ENCODE measurements at regions not wholly inside any gene's neighbourhood (a gene's known extent, or its start where the extent isn't known, plus 50 kb on each side); places are given as distances from the start of the nearest gene placed in this dataset.
"Not testable (repeated sequence)": the region's sequence is repeated elsewhere in the genome, so short reads cannot be mapped to it uniquely, and the experiment has no call there.

DNA sequence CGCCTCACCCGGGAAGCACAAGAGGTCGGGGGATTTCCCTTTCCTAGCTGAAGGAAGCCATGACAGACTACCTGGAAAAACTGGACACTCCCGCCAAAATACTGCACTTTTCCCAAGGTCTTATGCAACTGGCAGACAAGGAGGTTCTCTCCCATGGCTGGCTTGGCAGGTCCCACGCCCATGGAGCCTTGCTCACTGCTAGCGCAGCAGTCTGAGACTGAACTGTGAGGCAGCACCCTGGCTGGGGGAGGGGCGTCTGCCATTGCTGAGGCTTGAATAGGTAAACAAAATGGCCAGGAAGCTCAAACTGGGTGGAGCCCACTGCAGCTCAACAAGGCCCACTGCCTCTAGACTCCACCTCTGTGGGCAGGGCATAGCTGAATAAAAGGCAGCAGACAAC is 92.1 kb downstream of the C4BPA start:
- not testable (repeated sequence) for DNase-seq (ENCODE audit: low spot score)

DNA sequence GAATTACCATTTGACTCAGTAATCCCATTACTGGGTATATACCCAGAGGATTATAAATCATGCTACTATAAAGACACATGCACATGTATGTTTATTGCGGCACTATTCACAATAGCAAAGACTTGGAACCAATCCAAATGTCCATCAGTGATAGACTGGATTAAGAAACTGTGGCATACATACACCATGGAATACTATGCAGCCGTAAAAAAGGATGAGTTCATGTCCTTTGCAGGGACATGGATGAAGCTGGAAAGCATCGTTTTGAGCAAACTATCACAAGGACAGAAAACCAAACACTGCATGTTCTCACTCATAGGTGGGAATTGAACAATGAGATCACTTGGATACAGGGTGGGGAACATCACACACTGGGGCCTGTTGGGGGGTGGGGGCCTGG is 97.5 kb downstream of the C4BPA start:
- not testable (repeated sequence) for DNase-seq (ENCODE audit: low spot score)

DNA sequence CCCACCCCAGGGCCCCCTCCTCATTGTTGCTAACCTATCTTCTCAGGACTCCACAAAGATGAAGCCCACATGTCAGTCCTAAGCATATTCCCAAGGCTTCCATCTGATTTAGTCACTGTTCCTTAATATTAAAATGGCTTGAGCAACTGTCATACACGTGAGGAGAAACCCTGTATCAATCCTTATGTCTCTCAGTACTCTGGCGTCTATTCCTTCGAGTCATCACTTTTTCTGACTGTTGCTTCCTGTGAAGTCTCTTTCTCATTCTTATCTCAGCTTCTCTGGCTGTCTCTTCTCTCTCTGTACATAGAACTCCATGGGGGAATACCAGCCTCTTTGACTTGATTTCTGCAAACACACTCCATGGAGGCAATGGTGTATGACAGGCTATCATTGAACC is 98.4 kb downstream of the C4BPA start:
- no peak for DNase-seq (ENCODE audit: low spot score)

DNA sequence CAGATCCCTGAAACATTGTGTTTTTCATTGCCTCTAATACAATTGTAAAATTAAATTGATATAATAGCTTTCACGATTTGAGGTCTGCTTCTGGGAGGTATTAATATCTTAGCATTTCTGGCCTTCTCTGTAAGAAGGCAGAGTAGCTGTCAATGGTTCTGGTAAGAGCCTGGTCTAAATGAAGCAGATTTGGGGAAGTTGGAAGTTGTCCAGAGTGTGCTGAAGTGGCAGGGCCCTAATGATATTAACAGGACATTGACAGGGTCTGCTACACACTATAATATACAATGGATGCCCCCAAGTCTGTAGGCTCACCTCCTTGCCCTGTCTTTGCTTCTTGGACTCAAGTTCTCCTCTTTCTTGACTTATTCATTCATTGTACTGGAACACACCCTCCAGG is 99.5 kb downstream of the C4BPA start:
- DNase-seq (ENCODE audit: low spot score), result no peak

DNA sequence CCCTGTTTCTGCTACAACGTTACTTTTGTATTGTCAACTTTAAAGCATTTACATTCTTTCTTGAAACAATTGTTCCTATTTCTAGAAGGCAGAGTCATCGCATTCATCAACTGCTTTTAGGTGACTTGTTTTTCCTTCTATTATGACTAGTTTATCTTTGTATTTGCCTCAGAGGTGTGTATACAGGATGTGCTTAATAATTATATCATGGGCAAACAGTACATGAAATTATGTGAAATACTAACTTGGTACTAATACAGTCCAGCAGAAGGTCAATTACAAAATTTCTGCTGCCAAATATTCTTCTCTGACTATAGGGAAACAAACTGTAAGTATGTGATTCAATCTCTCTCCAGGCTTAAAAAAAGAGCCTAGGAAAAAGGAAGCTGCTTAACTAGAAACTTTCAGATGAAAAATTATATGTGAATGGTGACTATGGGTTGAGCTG is 101.6 kb downstream of the C4BPA start:
- DNase-seq (ENCODE audit: low spot score), result no peak

DNA sequence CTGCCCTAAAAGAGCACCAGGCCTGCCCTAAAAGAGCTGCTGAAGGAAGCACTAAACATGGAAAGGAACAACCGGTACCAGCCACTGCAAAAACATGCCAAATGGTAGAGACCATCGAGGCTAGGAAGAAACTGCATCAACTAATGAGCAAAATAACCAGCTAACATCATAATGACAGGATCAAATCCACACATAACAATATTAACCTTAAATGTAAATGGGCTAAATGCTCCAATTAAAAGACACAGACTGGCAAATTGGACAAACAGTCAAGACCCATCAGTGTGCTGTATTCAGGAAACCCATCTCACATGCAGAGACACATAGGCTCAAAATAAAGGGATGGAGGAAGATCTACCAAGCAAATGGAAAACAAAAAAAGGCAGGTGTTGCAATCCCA is 104.7 kb downstream of the C4BPA start:
- not testable (repeated sequence) for DNase-seq (ENCODE audit: low spot score)

DNA sequence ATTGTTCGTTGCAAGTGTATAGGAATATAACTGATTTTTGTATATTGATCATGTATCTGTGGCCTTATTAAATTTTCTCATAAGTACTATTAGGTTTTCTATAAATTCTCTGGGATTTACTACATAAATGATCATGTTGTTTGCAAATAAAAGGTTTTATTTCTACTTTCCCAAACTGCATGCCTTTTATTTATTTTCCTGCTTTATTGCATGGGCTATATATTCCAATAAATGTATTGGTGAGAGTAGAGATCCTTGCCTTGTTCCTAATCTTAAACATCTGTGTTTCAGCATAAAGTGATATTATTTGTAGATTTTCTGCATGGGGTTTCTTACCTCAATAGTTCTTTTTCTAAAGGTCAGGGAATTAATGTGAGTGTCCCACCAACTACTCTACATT is 107.0 kb upstream of the CD55 start:
- DNase-seq (ENCODE audit: low spot score), result no peak

DNA sequence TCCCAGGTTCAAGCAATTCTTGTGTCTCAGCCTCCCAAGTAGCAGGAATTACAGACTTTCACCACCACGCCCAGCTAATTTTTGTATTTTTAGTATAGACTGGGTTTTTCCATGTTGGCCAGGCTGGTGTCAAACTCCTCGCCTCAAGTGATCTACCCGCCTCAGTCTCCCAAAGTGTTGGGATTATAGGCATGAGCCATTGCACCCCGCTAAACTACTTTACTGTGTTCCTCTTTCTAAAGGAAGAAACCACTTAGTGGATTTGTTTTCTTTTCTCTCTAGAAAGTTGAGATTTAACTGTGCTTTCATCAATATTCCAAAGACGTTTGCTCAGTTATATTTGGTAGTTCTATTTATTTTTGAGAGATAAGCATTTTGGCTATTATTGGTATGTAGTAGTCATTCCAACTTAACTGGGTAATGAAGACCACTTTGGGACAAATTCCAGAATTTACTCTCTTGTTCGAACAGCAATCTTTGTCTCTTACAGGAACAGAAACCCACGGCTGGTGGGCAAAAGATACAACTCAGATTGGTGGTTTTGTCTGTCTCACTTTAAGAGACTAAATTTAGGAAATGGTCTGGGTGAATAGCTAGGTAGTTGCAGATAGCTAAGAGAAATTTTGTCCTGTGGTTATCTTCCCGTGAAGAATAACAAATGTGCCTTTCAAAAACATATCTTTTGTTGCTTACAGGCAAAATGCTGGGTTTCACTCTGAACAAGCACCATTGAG is 103.5 kb upstream of the CD55 start:
- DNase-seq (ENCODE audit: low spot score), result no peak

DNA sequence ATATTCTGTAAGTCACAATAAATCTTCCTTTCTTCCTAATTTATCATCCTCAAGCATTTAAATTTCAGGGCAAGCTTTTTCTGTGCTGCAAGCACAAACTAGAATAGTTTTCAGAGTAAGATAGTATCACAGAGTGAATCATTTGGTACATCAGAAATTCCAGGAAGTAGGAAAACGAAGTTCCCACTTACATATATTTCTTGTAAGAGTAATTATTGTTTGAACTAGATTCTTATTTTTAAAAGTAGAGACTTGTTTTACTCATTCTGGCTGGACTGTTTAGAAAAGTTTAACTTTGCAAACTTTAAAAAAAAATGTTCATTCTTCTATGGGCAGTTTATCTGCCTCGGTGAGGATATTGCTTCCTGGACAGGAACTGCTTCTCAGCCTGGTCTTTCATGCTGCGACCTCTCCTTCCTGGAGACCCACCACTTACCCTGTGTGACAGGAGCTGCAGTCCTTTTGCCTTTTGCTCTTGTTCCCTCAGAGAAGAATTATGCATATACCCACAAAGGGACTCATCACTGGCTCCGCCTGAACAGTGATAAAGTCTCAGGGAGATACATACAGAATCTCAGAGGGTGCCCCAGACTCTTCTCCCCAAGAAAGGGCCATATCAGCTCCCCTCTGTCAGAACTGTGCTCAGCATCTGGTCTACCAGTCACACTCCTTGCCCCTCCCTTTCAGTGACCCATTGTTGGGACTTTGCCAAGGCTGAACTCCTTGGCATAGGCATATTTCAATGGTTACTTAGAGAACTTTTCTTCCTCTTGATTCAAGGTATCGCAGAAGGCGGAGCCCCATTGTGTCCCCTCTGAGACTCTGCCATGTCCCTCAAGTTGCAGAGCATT is 102.7 kb upstream of the CD55 start:
- no peak for DNase-seq (ENCODE audit: low spot score)

DNA sequence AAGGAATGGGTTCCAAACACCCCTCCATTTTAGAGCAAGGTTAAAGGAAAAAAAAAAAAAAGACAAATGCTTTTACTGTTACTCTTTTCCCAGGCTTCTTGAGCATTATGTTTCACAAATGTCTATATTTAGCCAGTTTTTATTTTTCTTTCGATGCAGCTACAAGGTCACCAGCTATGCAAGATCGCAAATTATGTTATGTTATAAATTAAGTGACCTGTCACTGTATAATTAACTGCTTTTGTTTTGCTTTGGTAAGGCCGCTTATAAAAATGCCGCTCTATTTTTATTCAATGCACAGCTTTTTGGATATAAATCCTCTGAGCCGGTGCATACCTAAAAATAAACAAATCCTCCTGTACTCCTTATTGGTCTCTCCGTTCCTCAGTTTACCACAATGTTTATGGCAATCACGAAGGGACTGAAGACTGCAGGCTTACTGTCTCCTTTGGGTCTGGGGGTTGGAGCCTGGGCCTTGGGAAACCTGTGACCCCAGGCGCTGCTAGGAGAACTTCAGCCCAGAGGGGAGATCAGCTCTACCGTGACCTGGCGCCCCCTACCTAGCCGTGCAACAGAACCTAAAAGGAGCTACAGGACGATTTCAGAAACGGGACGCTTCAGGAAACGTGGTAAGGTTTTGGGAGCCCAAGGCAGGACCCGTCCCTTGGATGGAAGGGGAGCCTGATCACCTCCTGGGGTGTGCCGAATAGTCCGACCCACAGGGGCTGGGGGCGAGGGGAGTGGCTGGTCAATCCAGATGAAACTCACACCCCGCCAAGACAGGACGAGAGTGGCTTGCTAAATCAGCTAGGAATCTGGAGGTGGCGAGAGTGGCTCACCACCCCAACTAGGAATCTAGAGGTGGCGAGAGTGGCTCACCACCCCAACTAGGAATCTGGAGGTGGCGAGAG is 101.2 kb upstream of the CD55 start:
- DNase-seq (ENCODE audit: low spot score), result no peak

DNA sequence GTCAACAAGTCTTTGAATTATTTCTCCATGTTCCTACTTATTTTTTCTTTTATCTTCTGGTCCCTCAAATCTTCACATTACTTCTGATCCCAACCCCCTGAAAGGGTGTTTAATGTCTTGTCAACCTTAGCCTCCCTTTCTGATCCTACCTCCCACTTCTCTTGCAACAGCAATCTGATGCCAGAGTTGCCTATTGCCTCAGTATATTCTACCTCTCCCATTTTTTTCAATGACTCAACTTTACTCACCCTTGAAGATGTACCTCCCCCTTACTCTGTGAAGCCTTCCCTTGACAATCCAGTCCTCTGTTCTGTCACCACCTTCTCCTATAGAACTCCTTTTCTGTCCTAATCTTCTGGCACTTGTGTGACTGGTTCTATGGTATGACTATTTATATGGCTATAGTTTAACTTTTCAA is 99.5 kb upstream of the CD55 start:
- DNase-seq (ENCODE audit: low spot score), result no peak

DNA sequence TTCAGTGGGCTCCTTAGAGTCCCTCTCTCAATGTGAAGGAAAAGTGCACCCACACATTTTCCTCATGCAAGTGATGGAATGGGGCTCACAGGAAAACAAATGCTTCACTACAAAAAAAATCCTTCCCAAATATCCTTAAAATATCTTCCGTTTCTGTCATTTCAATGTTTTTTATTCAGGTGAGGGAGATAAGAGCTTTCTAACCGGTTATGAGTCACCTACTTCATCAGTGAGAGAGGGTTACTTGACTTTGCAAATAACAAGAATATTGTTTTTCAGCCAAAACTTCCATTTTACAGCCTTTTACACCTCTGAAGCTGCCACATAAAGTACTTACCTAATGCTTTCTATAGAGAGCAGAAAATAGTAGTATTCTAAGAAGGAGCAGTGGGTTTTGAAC is 98.3 kb upstream of the CD55 start:
- no peak for DNase-seq (ENCODE audit: low spot score)

DNA sequence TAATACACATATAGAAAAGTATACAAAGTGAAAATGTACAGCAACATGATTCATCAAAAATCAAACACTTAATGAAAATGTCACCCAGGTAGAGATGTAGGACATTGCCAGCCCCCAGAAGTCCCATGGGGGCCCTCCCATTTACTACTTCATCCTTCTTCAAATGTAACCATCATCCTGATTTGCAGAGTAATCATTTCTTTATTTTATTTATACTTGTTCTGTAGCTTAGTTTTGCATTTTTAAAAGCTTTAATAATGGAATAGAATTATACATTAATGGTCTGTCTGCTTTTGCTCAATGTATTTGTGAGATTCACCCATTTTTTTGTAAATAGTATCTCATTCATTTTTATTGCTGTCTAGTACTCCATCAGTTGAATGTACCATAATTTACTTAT is 96.8 kb upstream of the CD55 start:
- DNase-seq (ENCODE audit: low spot score), result no peak

DNA sequence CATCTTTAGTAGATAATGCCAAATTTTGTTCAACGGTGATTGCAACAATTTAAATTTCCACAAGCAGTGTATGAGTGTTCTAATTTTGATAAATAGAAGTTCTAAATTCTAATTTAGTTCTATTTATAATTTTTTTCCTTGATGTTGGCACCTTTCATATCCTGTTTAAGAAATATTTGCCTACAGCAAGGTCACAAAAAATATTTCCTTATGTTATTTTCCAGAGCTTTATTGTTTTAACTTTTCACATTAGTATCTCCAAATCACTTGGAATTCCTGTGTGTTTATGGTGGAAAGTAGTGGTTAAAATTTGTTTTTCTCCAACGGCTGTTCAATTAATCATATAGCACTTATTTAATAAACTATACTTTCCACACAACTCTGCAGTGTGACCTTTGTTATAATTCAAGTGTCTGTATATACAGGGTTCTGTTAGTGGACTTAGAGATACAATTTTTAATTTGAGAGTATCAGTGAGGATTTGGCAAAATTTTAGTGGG is 94.3 kb upstream of the CD55 start:
- DNase-seq (ENCODE audit: low spot score), result no peak

DNA sequence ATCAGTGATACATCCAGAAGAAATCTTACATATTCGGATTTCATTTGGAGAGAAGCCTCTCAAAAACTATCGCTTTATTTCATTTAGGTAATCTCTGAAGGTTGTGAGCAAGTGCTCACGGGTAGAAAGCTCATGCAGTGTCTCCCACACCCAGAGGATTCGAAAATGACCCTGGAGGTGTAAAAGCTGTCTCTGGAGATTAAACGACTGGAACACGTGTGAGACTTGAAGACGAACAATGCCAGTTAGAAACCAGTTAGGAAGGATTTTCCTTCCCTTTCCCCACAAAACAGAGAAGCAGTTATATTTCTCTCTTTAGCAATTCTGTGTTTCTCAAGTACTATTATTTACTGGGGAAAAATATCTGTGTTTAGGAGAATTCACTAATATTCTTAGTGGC is 92.5 kb upstream of the CD55 start:
- DNase-seq (ENCODE audit: low spot score), result no peak

DNA sequence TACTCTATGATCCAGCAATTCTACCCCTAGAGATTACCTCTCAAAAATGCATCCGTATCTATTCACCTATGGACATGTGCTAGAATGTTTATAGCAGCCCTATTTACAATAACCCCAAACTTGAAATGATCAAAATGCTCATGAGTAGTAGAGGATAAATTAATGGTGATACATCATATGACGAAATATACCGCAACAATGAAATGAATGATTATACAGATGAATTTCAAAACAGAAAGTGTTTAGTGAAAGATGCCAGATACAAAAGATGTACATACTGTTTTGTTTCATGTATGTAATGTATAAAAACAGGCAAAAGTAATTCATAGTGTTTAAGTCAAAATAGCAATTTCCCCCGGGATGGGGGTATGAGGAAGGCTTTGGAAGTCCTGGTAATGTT is 91.0 kb upstream of the CD55 start:
- DNase-seq (ENCODE audit: low spot score), result no peak

DNA sequence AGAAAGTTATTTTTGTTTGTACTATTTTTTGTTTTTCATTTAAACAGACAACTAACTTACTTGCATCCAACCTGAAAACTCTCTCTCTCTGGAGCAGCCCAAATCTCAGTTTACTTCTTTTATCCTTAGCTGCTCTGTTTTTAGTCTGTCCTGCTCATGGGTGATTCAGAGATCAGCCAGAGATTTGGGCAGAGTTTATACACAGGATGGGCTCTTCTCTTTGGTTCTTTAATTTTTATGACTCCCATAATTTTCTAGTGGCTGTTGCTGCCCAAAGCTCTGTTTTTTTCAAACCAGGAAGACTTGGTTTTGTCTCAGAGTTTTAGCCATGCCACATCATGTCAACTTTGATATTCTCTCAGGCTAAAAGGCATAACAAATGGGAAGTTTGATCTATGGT is 86.8 kb upstream of the CD55 start:
- DNase-seq (ENCODE audit: low spot score), result no peak

DNA sequence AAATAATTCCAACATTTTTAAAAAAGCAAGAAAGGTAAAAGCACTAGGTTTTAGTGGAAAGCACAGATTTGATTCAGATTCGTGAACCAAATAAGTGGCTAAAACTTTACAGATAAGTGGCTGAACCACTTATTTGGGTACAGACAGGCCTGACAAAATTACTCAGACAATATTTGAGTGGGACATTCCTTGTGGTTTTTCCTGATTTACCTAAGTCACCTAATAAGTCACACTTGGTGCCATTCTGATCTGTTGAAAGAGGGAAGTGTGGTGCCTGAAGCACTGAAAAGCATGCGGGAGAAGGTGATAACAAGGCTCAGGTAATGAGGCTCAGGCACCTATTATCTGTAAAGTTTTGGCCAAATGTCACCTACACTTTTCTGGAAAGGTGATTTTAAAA is 81.6 kb upstream of the CD55 start:
- no peak for DNase-seq (ENCODE audit: low spot score)

DNA sequence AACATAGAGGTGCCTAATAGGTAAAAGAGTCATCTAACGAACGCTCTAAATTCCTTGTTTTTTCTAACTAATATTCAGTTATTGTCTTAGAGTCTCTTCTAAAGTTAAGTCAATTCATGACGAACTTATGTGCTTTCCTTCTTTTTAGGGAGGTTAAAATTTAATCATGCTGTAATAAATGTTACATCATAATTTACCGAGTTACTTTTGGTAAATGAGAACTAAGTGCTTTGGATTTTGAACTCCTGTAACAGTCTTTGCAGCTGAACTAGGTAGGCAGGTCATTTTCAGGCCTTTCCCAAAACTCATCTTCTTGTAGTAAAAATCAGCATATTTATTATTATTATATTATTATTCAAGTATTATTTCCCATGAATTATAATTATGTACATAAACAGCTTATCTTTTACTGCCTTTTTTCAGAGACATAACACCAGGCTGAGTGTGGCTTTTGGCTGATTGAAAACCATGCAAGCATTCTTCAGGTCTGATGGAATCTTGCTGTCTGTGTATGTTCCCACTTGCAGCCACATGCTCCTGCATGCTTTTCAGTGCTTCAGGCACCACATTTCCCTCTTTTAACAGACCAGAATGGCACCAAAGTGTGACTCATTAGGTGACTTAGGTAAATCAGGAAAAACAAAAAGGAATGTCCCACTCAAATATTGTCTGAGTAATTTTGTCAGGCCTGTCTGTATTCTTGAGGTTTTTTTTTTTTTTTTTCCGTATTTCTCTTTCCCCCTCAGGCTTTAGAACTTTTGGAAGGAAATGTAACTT is 81.0 kb upstream of the CD55 start:
- DNase-seq (ENCODE audit: low spot score), result peak; percentile 24

DNA sequence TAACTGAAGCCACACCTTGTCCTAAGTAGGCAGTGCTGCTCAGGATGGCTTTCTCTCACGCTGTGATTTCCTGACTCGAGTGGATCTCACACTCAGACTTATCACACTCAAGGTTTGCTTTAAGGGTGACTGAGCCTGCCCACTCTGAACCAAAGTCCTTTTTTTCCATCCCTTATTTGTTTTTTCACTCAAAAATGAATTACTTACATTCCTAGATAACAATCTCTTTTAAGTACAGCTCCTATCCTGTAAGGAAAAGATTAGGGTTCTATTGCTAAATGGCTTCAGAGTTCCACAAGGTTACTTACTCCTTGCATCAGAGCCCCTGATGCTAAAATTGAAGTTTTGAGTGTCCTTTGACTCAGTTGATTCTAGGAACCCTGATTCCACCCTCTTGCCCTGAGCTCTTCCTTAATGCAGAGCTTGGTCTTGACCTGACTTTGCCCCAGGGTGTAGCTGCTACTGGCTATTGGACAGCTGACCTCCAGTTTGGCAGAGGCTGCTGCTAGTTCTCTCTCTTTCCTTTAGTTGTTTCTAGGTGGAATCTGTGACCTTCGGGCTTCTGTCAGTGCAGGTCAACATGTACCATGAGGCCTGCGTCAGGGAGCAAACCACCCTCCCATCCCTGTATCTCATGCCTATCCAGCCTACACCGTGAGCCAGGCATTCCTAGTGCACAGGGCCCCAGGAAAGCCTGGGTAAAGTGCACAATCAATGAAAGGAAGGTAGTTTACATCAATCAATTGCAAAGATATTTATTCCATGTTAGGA is 80.1 kb upstream of the CD55 start:
- DNase-seq (ENCODE audit: low spot score), result no peak

Data from AG20443 (cell line).